Hematopoietic multipotent progenitor cell treated with erythropoietin and hydrocortisone succinate and interleukin-3 and kit ligand, for 8 days (in vitro differentiated cells): ENCODE measurements at regions not wholly inside any gene's neighbourhood (a gene's known extent, or its start where the extent isn't known, plus 50 kb on each side); places are given as distances from the start of the nearest gene placed in this dataset.
A peak's percentile ranks its signal among the peaks of the same experiment; 100 is the strongest.
"Not testable (repeated sequence)": the region's sequence is repeated elsewhere in the genome, so short reads cannot be mapped to it uniquely, and the experiment has no call there.

Experiments used
- DNase-seq: peaks from one replicate; pipeline ENCODE4 v3.0.0-alpha.2; 2015

GRCh38 chr16:58992755-58993154 is 258.6 kb upstream of the GOT2 start:
- not testable (repeated sequence) for DNase-seq

GRCh38 chr16:58983181-58983965 is 249.3 kb upstream of the GOT2 start:
- not testable (repeated sequence) for DNase-seq

GRCh38 chr16:58970775-58971174 is 236.7 kb upstream of the GOT2 start:
- no peak for DNase-seq

- DNase-seq, result no peak
These were observed 229.4 kb upstream of the GOT2 start for GRCh38 chr16:58963479-58963878.

GRCh38 chr16:58962811-58963210 is 228.7 kb upstream of the GOT2 start:
- no peak for DNase-seq

GRCh38 chr16:58960484-58960883 is 226.4 kb upstream of the GOT2 start:
- DNase-seq, result no peak

GRCh38 chr16:58960034-58960433 is 225.9 kb upstream of the GOT2 start:
- DNase-seq, result no peak

GRCh38 chr16:58958749-58959148 is 224.6 kb upstream of the GOT2 start:
- no peak for DNase-seq

GRCh38 chr16:58948244-58948643 is 214.1 kb upstream of the GOT2 start:
- DNase-seq, result no peak

- DNase-seq, result no peak
These were observed 206.5 kb upstream of the GOT2 start for GRCh38 chr16:58940609-58941008.

- no peak for DNase-seq
These were observed 204.7 kb upstream of the GOT2 start for GRCh38 chr16:58938811-58939210.

GRCh38 chr16:58937661-58938060 is 203.5 kb upstream of the GOT2 start:
- no peak for DNase-seq

- DNase-seq, result no peak
These were observed 199.1 kb upstream of the GOT2 start for GRCh38 chr16:58933186-58933585.

- no peak for DNase-seq
These were observed 197.3 kb upstream of the GOT2 start for GRCh38 chr16:58931436-58931835.

- DNase-seq, result no peak
These were observed 189.0 kb upstream of the GOT2 start for GRCh38 chr16:58923094-58923493.

GRCh38 chr16:58913456-58913855 is 179.3 kb upstream of the GOT2 start:
- DNase-seq, result no peak

GRCh38 chr16:58912571-58912970 is 178.5 kb upstream of the GOT2 start:
- no peak for DNase-seq

GRCh38 chr16:58906981-58907715 is 173.0 kb upstream of the GOT2 start:
- no peak for DNase-seq

GRCh38 chr16:58904291-58904690 is 170.2 kb upstream of the GOT2 start:
- DNase-seq, result no peak

- DNase-seq, result no peak
These were observed 155.4 kb upstream of the GOT2 start for GRCh38 chr16:58889516-58889915.

GRCh38 chr16:58885528-58886170 is 151.5 kb upstream of the GOT2 start:
- DNase-seq, result no peak

- DNase-seq, result no peak
These were observed 150.0 kb upstream of the GOT2 start for GRCh38 chr16:58884141-58884540.

GRCh38 chr16:58883131-58883530 is 149.0 kb upstream of the GOT2 start:
- DNase-seq, result no peak

- peak; percentile 28 for DNase-seq
These were observed 148.2 kb upstream of the GOT2 start for GRCh38 chr16:58882292-58882691.
